Body of pancreas (tissue), 4 donors: ENCODE measurements at regions not wholly inside any gene's neighbourhood (a gene's known extent, or its start where the extent isn't known, plus 50 kb on each side); places are given as distances from the start of the nearest gene placed in this dataset.

Experiments used
- ATAC-seq: fragments of 150-250 bp; one replicate; pipeline ENCODE4 v1.9.1; 2016
- DNase-seq, 4 donors: peaks; one replicate each; pipeline ENCODE4 v3.0.0-alpha.2; 2019
- H3K27ac ChIP-seq, 4 donors: fragments of 200-600 bp; sonication (generic); 1 replicate in 3 of 4; 2 replicates in 1 of 4; pipeline versions ENCODE4 v1.5.1 to v1.6.1; 2016 to 2019; ENCODE audit warnings: mild to moderate bottlenecking in 1 of 4, mixed read lengths in 1 of 4, moderate library complexity in 1 of 4
- H3K27me3 ChIP-seq, 2 donors: fragments of 200-600 bp; sonication (generic); one replicate each; pipeline ENCODE4 v1.6.0; 2016; ENCODE audit warnings: mild to moderate bottlenecking in 1 of 2
- H3K36me3 ChIP-seq, 2 donors: fragments of 200-600 bp; sonication (generic); replicated peaks in 1 of 2; 2 replicates each; pipeline ENCODE4 v1.5.1; 2016; ENCODE audit warnings: low read depth in 2 of 2; ENCODE audit not compliant: insufficient read depth in 1 of 2
- H3K4me1 ChIP-seq: fragments of 200-600 bp; sonication (generic); one replicate; pipeline ENCODE4 v1.6.0; 2016
- H3K4me3 ChIP-seq, 2 donors: fragments of 200-600 bp; sonication (generic); 1 replicate in 1 of 2; 2 replicates in 1 of 2; pipeline ENCODE4 v1.5.1; 2016 to 2019
- H3K9me3 ChIP-seq, 3 donors: fragments of 200-600 bp; sonication (generic); 1 replicate in 2 of 3; 2 replicates in 1 of 3; pipeline ENCODE4 v1.5.1; 2016
- POLR2A ChIP-seq, 3 donors: fragments of 450-650 bp; IDR thresholded peaks; one replicate each; pipeline ENCODE4 v1.6.1; 2016; ENCODE audit warnings: antibody characterized with exemption in 3 of 3, mild to moderate bottlenecking in 2 of 3
- WGBS, 2 donors: methylation state at CpG; one replicate each; pipeline ENCODE4 v1.1.5; 2017; 5-methylcytosine and 5-hydroxymethylcytosine counted together
- intact Hi-C: fragments of 100-400 bp; cut with DNase I; formaldehyde crosslinking; loops from one replicate; pipeline ENCODE4 v1.15.1; 2023
- TF ChIP-seq, protein P1 (sequence below), 7 experiments: fragments of 450-650 bp in 4 of 7; fragments of 200-600 bp in 3 of 7; sonication (generic) in 3 of 7; IDR thresholded peaks; one replicate each; pipeline ENCODE4 v1.5.1; 2016 to 2019; ENCODE audit warnings: antibody characterized with exemption in 7 of 7

DNA sequence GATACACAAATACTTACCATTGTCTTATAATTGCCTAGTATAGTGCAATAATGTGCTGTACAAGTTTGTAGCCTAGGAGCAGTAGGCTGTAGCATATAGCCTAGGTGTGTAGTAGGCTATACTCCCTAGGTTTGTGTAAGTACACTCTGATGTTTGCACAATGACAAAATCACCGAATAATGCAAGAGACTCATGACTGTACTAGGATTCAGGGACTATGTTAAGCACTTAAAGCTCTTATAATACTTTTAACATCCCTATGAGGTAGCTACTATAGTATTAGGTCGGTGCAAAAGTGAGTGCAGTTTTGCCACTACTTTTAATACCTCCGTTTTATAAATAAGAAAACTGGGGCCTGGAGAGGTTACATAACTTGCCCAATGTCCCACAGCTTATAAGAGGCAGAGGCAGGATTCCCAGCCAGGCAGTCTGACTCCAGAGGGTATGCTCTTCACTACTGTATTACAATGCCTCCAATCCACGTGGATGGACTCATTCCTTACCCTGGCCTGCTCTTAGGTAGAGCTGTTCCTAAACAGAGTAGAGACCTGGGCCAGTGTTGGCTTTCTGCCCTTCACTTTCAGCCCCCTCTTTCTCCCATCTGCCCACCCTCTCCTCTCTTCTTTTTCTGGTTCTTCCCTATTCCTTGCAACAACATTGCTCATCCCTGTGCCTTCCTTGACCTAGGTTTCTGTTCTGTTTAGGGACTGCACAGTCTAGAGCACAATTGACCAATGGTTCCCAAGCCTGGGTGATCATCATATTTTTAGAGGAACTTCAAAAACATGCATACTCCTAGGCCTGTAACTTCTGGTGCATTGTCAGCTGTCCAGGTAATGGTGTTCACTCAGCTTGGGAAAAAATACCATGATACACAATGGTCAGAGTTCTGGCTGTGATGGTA lies 114.0 kb downstream of the CARTPT start:
- 66 to 72% methylated on average over 4 of the region's 4 CpGs for WGBS, 2 donors
- Histone ChIP-seq H3K27me3 (no peaks in the 10 kb centered on the region), H3K4me3 (no peak overlapping the region), H3K27ac (no peak overlapping the region), H3K9me3 (no peaks in the 10 kb centered on the region), H3K36me3 (no peaks in the 10 kb centered on the region), H3K4me1 (peaks cover 12% of the 10 kb centered on the region)
- ATAC-seq (no peak), DNase-seq (no peak)
- intact Hi-C loops = no loop called here
- TF ChIP-seq, protein P1, sequence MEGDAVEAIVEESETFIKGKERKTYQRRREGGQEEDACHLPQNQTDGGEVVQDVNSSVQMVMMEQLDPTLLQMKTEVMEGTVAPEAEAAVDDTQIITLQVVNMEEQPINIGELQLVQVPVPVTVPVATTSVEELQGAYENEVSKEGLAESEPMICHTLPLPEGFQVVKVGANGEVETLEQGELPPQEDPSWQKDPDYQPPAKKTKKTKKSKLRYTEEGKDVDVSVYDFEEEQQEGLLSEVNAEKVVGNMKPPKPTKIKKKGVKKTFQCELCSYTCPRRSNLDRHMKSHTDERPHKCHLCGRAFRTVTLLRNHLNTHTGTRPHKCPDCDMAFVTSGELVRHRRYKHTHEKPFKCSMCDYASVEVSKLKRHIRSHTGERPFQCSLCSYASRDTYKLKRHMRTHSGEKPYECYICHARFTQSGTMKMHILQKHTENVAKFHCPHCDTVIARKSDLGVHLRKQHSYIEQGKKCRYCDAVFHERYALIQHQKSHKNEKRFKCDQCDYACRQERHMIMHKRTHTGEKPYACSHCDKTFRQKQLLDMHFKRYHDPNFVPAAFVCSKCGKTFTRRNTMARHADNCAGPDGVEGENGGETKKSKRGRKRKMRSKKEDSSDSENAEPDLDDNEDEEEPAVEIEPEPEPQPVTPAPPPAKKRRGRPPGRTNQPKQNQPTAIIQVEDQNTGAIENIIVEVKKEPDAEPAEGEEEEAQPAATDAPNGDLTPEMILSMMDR (IDR thresholded peaks at IDR 0.05) = no peak
- no peak for TF ChIP-seq POLR2A (IDR thresholded peaks at IDR 0.05)

DNA sequence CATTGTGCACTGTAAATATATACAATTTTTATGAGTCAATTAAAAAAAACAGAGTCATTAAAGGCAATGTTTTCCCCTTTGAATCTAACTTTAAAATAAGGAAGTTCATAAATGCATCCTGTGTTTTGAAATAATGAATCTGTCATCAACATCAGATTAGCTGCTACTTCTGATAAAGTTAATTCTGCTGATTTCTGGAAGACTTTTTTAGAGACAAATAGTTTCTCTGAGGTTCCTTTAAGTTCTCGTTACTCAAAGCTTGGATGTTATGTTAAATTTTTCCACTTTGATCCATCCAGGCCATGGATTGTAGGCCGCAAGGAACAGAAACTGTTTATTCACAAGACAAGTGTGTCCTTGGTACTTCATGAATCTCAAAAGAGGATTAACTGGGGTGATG lies 115.5 kb downstream of the CARTPT start:
- intact Hi-C loops = no loop called here
- WGBS, 2 donors = 64 to 65% methylated on average over 2 of the region's 2 CpGs
- ATAC-seq = no peak

DNA sequence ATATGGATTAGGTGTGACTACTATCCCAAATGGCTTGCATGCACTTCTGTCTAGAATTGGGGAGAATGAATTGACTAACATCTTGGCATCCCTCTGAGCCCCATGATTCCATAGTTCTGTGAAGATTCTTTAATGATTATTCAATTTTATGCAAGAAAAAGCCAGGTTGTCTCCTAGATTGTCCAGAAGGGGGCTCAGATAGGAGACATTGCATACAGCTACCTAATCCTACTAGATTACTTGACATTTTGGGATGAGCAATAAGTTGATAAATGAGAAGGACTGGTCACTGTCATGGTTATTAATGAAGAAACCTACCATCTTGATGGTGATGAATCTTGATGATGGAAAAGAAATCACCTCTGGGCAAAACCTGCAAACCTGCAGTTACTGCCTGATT lies 117.0 kb downstream of the CARTPT start:
- no peaks in the 10 kb centered on the region for H3K36me3 ChIP-seq
- no peak for DNase-seq
- no peak for TF ChIP-seq POLR2A (IDR thresholded peaks at IDR 0.05)
- TF ChIP-seq, protein P1 (IDR thresholded peaks at IDR 0.05) = no peak
- intact Hi-C loops = no loop called here
- H3K4me3 ChIP-seq = no peak overlapping the region
- no peaks in the 10 kb centered on the region for H3K27me3 ChIP-seq
- no peak for ATAC-seq
- H3K27ac ChIP-seq = no peak overlapping the region
- peaks cover 1% of the 10 kb centered on the region for H3K4me1 ChIP-seq
- no peaks in the 10 kb centered on the region for H3K9me3 ChIP-seq

More for the DNA sequence above, 115.5 kb downstream of the CARTPT start:
- H3K36me3 ChIP-seq = no peaks in the 10 kb centered on the region
- no peaks in the 10 kb centered on the region for H3K9me3 ChIP-seq
- TF ChIP-seq, protein P1 (IDR thresholded peaks at IDR 0.05) = no peak
- no peak for TF ChIP-seq POLR2A (IDR thresholded peaks at IDR 0.05)
- H3K27me3 ChIP-seq = no peaks in the 10 kb centered on the region
- H3K4me1 ChIP-seq = peaks cover 12% of the 10 kb centered on the region
- H3K4me3 ChIP-seq = no peak overlapping the region
- H3K27ac ChIP-seq = no peak overlapping the region
- DNase-seq = no peak

DNA sequence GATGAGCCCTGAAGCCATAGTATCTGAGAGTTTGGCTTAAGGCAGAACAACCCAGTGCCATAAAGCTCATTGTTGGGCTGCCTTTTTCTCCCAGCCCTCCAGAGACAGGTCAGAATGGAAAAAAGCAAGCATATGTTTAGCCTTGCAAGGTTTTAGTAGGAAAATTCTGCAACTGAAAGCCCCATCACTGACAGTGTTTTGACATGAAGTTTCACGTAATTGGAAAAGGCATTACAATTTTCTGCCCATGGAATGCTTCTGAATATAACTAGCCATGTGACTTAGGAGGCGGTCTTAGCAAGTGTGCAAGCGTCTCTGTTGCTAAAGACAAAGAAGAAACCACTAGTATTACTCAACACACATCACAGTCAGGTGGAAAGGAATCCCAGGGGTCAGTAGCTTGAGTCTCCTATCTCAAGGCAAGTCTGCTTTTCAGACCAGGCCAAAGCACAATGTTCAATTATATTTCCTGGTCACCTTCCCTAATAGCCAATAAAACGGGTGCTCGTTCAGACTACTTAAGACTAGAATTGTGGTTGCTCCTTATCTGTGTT lies 117.6 kb downstream of the CARTPT start:
- DNase-seq (no peak), ATAC-seq (no peak)
- intact Hi-C loops = no loop called here
- Histone ChIP-seq H3K27me3 (no peaks in the 10 kb centered on the region), H3K4me1 (no peaks in the 10 kb centered on the region), H3K9me3 (no peaks in the 10 kb centered on the region), H3K4me3 (no peak overlapping the region), H3K27ac (no peak overlapping the region), H3K36me3 (no peaks in the 10 kb centered on the region)
- WGBS, 2 donors = 79 to 84% methylated on average over 5 of the region's 5 CpGs
- no peak for TF ChIP-seq POLR2A (IDR thresholded peaks at IDR 0.05)
- TF ChIP-seq, protein P1 (IDR thresholded peaks at IDR 0.05) = no peak
